Parathyroid adenoma (tissue), 2 donors: ENCODE measurements at regions not wholly inside any gene's neighbourhood (a gene's known extent, or its start where the extent isn't known, plus 50 kb on each side); places are given as distances from the start of the nearest gene placed in this dataset.

Experiments used
- H2AFZ ChIP-seq: fragments of 300-600 bp; sonication (generic); one replicate; pipeline ENCODE4 v1.7.0; 2017; ENCODE audit warnings: antibody characterized with exemption, mild to moderate bottlenecking
- H3K27ac ChIP-seq: fragments of 300-600 bp; sonication (generic); one replicate; pipeline ENCODE4 v1.7.0; 2017
- H3K27me3 ChIP-seq: fragments of 300-600 bp; sonication (generic); one replicate; pipeline ENCODE4 v1.7.0; 2017; ENCODE audit warnings: low read length; ENCODE audit not compliant: control insufficient read depth, insufficient read depth
- H3K36me3 ChIP-seq: fragments of 300-600 bp; sonication (generic); one replicate; pipeline ENCODE4 v1.7.0; 2017; ENCODE audit warnings: low read length; ENCODE audit not compliant: control insufficient read depth, insufficient read depth
- H3K4me1 ChIP-seq: fragments of 300-600 bp; sonication (generic); one replicate; pipeline ENCODE4 v1.7.0; 2017; ENCODE audit warnings: control low read depth
- H3K4me2 ChIP-seq: fragments of 300-600 bp; sonication (generic); one replicate; pipeline ENCODE4 v1.7.0; 2017; ENCODE audit warnings: low read length
- H3K4me3 ChIP-seq: fragments of 300-600 bp; sonication (generic); one replicate; pipeline ENCODE4 v1.7.0; 2017; ENCODE audit warnings: low read depth, low read length
- H3K79me2 ChIP-seq: fragments of 300-600 bp; sonication (generic); one replicate; pipeline ENCODE4 v1.7.0; 2017; ENCODE audit warnings: control low read depth
- H3K9ac ChIP-seq: fragments of 300-600 bp; sonication (generic); one replicate; pipeline ENCODE4 v1.7.0; 2017; ENCODE audit warnings: mild to moderate bottlenecking
- H3K9me3 ChIP-seq: fragments of 300-600 bp; sonication (generic); one replicate; pipeline ENCODE4 v1.7.0; 2017; ENCODE audit warnings: low read length; ENCODE audit not compliant: control insufficient read depth
- CTCF ChIP-seq: fragments of 300-600 bp; sonication (generic); IDR thresholded peaks from one replicate; pipeline ENCODE4 v1.7.0; 2017; ENCODE audit warnings: antibody characterized with exemption, mild to moderate bottlenecking
- donor health status: primary hyperparathyroidism.

GRCh38 chr15:95138604-95139270, 907.4 kb downstream of the MCTP2 start:
- H3K36me3 ChIP-seq = no peaks in the 10 kb centered on the region
- no peak overlapping the region for H3K4me2 ChIP-seq
- H2AFZ ChIP-seq = no peak overlapping the region
- H3K9me3 ChIP-seq = no peaks in the 10 kb centered on the region
- H3K79me2 ChIP-seq = no peaks in the 10 kb centered on the region
- TF ChIP-seq CTCF = no peak
- H3K9ac ChIP-seq = no peak overlapping the region
- no peaks in the 10 kb centered on the region for H3K4me1 ChIP-seq
- no peaks in the 10 kb centered on the region for H3K27me3 ChIP-seq
- H3K27ac ChIP-seq = no peak overlapping the region
- no peak overlapping the region for H3K4me3 ChIP-seq

- Histone ChIP-seq H3K9me3 (no peaks in the 10 kb centered on the region), H3K4me2 (no peak overlapping the region), H2AFZ (no peak overlapping the region), H3K27me3 (no peaks in the 10 kb centered on the region), H3K36me3 (no peaks in the 10 kb centered on the region), H3K79me2 (no peaks in the 10 kb centered on the region), H3K4me3 (no peak overlapping the region), H3K4me1 (no peaks in the 10 kb centered on the region), H3K27ac (no peak overlapping the region), H3K9ac (no peak overlapping the region)
- no peak for TF ChIP-seq CTCF
Observed at GRCh38 chr15:95141486-95141885, 910.1 kb downstream of the MCTP2 start.

GRCh38 chr15:95142531-95142930, 911.2 kb downstream of the MCTP2 start:
- Histone ChIP-seq H3K27me3 (no peaks in the 10 kb centered on the region), H3K4me2 (no peak overlapping the region), H3K4me1 (no peaks in the 10 kb centered on the region), H3K36me3 (no peaks in the 10 kb centered on the region), H2AFZ (no peak overlapping the region), H3K27ac (no peak overlapping the region), H3K9ac (no peak overlapping the region), H3K79me2 (no peaks in the 10 kb centered on the region), H3K9me3 (no peaks in the 10 kb centered on the region), H3K4me3 (no peak overlapping the region)
- TF ChIP-seq CTCF = no peak

- no peak overlapping the region for H3K27ac ChIP-seq
- H3K79me2 ChIP-seq = no peaks in the 10 kb centered on the region
- no peaks in the 10 kb centered on the region for H3K9me3 ChIP-seq
- no peaks in the 10 kb centered on the region for H3K27me3 ChIP-seq
- H3K4me3 ChIP-seq = no peak overlapping the region
- no peak for TF ChIP-seq CTCF
- no peak overlapping the region for H3K9ac ChIP-seq
- no peaks in the 10 kb centered on the region for H3K36me3 ChIP-seq
- H2AFZ ChIP-seq = no peak overlapping the region
- H3K4me2 ChIP-seq = no peak overlapping the region
- H3K4me1 ChIP-seq = no peaks in the 10 kb centered on the region
Observed at GRCh38 chr15:95146481-95146880, 915.1 kb downstream of the MCTP2 start.

GRCh38 chr15:95148183-95148582, 916.8 kb downstream of the MCTP2 start:
- Histone ChIP-seq H3K4me1 (no peaks in the 10 kb centered on the region), H3K27ac (no peak overlapping the region), H3K27me3 (no peaks in the 10 kb centered on the region), H3K79me2 (no peaks in the 10 kb centered on the region), H2AFZ (no peak overlapping the region), H3K36me3 (no peaks in the 10 kb centered on the region), H3K9ac (no peak overlapping the region), H3K4me3 (no peak overlapping the region), H3K9me3 (no peaks in the 10 kb centered on the region), H3K4me2 (no peak overlapping the region)
- TF ChIP-seq CTCF = no peak
